GM23338 (cell line): ENCODE measurements at regions not wholly inside any gene's neighbourhood (a gene's known extent, or its start where the extent isn't known, plus 50 kb on each side); places are given as distances from the start of the nearest gene placed in this dataset.

Source experiments
- ATAC-seq: fragments of 200-7000 bp; cut with Tn5 transposase; 3 replicates; pipeline ENCODE4 v1.9.1; 2020
- DNase-seq: peaks from one replicate; pipeline ENCODE4 v3.0.0-alpha.2; 2015; ENCODE audit warnings: low spot score
- H2AFZ ChIP-seq: fragments of 200-600 bp; sonication (generic); 2 replicates; pipeline ENCODE4 v1.8.0; 2016; ENCODE audit warnings: antibody characterized with exemption, mild to moderate bottlenecking, moderate library complexity
- H3F3A ChIP-seq: fragments of 200-600 bp; sonication (generic); replicated peaks from 2 replicates; pipeline ENCODE4 v1.8.0; 2017; ENCODE audit warnings: antibody characterized with exemption, mixed run types, low read depth
- H3K27ac ChIP-seq: fragments of 200-600 bp; sonication (generic); 2 replicates; pipeline ENCODE4 v1.6.1; 2016; ENCODE audit warnings: low read depth
- H3K27me3 ChIP-seq: fragments of 200-600 bp; sonication (generic); 2 replicates; pipeline ENCODE4 v1.8.0; 2016; ENCODE audit warnings: mild to moderate bottlenecking, mixed run types, moderate library complexity; ENCODE audit not compliant: insufficient read depth
- H3K36me3 ChIP-seq: fragments of 200-600 bp; sonication (generic); 2 replicates; pipeline ENCODE4 v1.8.0; 2016; ENCODE audit warnings: mild to moderate bottlenecking; ENCODE audit not compliant: insufficient read depth
- H3K4me1 ChIP-seq: fragments of 200-600 bp; sonication (generic); 2 replicates; pipeline ENCODE4 v1.8.0; 2016; ENCODE audit warnings: mild to moderate bottlenecking, moderate library complexity; ENCODE audit not compliant: insufficient read depth
- H3K4me2 ChIP-seq: fragments of 200-600 bp; sonication (generic); 2 replicates; pipeline ENCODE4 v1.7.1; 2017; ENCODE audit warnings: mixed run types
- H3K4me3 ChIP-seq: fragments of 200-600 bp; sonication (generic); 2 replicates; pipeline ENCODE4 v1.6.1; 2016; ENCODE audit warnings: mixed run types
- H3K79me2 ChIP-seq: fragments of 200-600 bp; sonication (generic); replicated peaks from 2 replicates; pipeline ENCODE4 v1.8.0; 2017; ENCODE audit warnings: mild to moderate bottlenecking; ENCODE audit not compliant: insufficient read depth
- H3K9me2 ChIP-seq: fragments of 200-600 bp; sonication (generic); 2 replicates; pipeline ENCODE4 v1.8.0; 2017; ENCODE audit not compliant: insufficient read depth
- H4K20me1 ChIP-seq: fragments of 200-600 bp; sonication (generic); replicated peaks from 2 replicates; pipeline ENCODE4 v1.8.0; 2017; ENCODE audit warnings: mild to moderate bottlenecking; ENCODE audit not compliant: insufficient read depth
- H3K27ac Mint-ChIP-seq: 2 replicates; pipeline ENCODE4 v1.8.0; 2020; ENCODE audit warnings: inconsistent platforms, mild to moderate bottlenecking, moderate library complexity, mixed read lengths
- H3K27me3 Mint-ChIP-seq: 3 replicates; pipeline ENCODE4 v1.8.0; 2022; ENCODE audit warnings: low read depth, mild to moderate bottlenecking, moderate library complexity, mixed read lengths, inconsistent platforms; ENCODE audit not compliant: insufficient read depth, poor library complexity
- H3K36me3 Mint-ChIP-seq: 3 replicates; pipeline ENCODE4 v1.8.0; 2021; ENCODE audit warnings: low read depth, mild to moderate bottlenecking, inconsistent platforms, moderate library complexity, mixed read lengths
- H3K4me1 Mint-ChIP-seq: 3 replicates; pipeline ENCODE4 v1.8.0; 2020; ENCODE audit warnings: mild to moderate bottlenecking, inconsistent platforms, mixed read lengths
- H3K4me3 Mint-ChIP-seq: 3 replicates; pipeline ENCODE4 v1.8.0; 2021; ENCODE audit warnings: moderate library complexity, mild to moderate bottlenecking, inconsistent platforms, mixed read lengths
- H3K9me3 Mint-ChIP-seq: 3 replicates; pipeline ENCODE4 v1.8.0; 2020; ENCODE audit warnings: moderate library complexity, mild to moderate bottlenecking, inconsistent platforms, mixed read lengths
- CREB1 ChIP-seq: fragments of 250-450 bp; sonication (Bioruptor Pico); IDR thresholded peaks from 2 replicates; pipeline ENCODE4 v1.5.0; 2020; ENCODE audit warnings: low read depth, mild to moderate bottlenecking, moderate library complexity
- EZH2 ChIP-seq: fragments of 200-600 bp; sonication (generic); IDR thresholded peaks from one replicate; pipeline ENCODE4 v1.8.0; 2017; ENCODE audit warnings: antibody characterized with exemption, mild to moderate bottlenecking, low read depth; ENCODE audit not compliant: unreplicated experiment
- EZH2phosphoT487 ChIP-seq: fragments of 200-600 bp; sonication (generic); IDR thresholded peaks from one replicate; pipeline ENCODE4 v1.8.1; 2018; ENCODE audit warnings: antibody characterized with exemption; ENCODE audit not compliant: unreplicated experiment
- JUNB ChIP-seq: IDR thresholded peaks from one replicate; pipeline ENCODE4 v1.6.1; 2016; ENCODE audit warnings: antibody characterized with exemption; ENCODE audit not compliant: unreplicated experiment
- NANOG ChIP-seq: IDR thresholded peaks from 2 replicates; pipeline ENCODE4 v1.6.1; 2016; ENCODE audit warnings: antibody characterized with exemption, borderline replicate concordance
- POLR2AphosphoS5 ChIP-seq: IDR thresholded peaks from 2 replicates; pipeline ENCODE4 v1.6.1; 2016; ENCODE audit warnings: antibody characterized with exemption, low read depth
- REST ChIP-seq: IDR thresholded peaks from one replicate; pipeline ENCODE4 v1.6.1; 2018; ENCODE audit warnings: antibody characterized with exemption; ENCODE audit not compliant: unreplicated experiment
- STAT1 ChIP-seq: IDR thresholded peaks from one replicate; pipeline ENCODE4 v1.6.1; 2016; ENCODE audit warnings: antibody characterized with exemption; ENCODE audit not compliant: unreplicated experiment
- ZNF114 ChIP-seq: fragments of 250-450 bp; sonication (Bioruptor Pico); IDR thresholded peaks from 2 replicates; pipeline ENCODE4 v1.5.0; 2020; ENCODE audit warnings: mild to moderate bottlenecking, moderate library complexity
- ZNF331 ChIP-seq: fragments of 250-450 bp; sonication (Bioruptor Pico); IDR thresholded peaks from 2 replicates; pipeline ENCODE4 v1.5.0; 2020; ENCODE audit warnings: low read depth, mild to moderate bottlenecking, moderate library complexity
- TF ChIP-seq, protein P1 (sequence below): fragments of 250-450 bp; sonication (Bioruptor Pico); IDR thresholded peaks from 2 replicates; pipeline ENCODE4 v1.5.0; 2020; ENCODE audit warnings: mild to moderate bottlenecking, moderate library complexity
- TF ChIP-seq, protein P2 (sequence below): IDR thresholded peaks from 2 replicates; pipeline ENCODE4 v1.6.1; 2016; ENCODE audit warnings: antibody characterized with exemption
- TF ChIP-seq, protein P3 (sequence below), 2 experiments: fragments of 200-600 bp in 1 of 2; sonication (generic) in 1 of 2; conservative IDR thresholded peaks; 2 replicates each; pipeline versions ENCODE4 v1.5.1 to v1.6.1; 2016 to 2017; ENCODE audit warnings: antibody characterized with exemption in 2 of 2, low read depth in 2 of 2, mild to moderate bottlenecking in 2 of 2, moderate library complexity in 1 of 2

GRCh38 chr12:83739607-83740006, 1052.9 kb downstream of the TMTC2 start:
- no peak overlapping the region for H3K4me3 ChIP-seq
- no peaks in the 10 kb centered on the region for H3K36me3 ChIP-seq
- no peak overlapping the region for H3K4me3 Mint-ChIP-seq
- no peaks in the 10 kb centered on the region for H3K4me1 Mint-ChIP-seq
- H3K27ac Mint-ChIP-seq: no peak overlapping the region
- no peak for ATAC-seq
- DNase-seq: no peak
- no peak overlapping the region for H3K27ac ChIP-seq
- H3K27me3 ChIP-seq: no peaks in the 10 kb centered on the region
- H3K36me3 Mint-ChIP-seq: no peaks in the 10 kb centered on the region
- H3K9me2 ChIP-seq: 0 out of 2 replicates have a peak, but pooled peaks cover 5% of the 10 kb centered on the region
- H3K27me3 Mint-ChIP-seq: no peaks in the 10 kb centered on the region
- no peaks in the 10 kb centered on the region for H3F3A ChIP-seq
- no peaks in the 10 kb centered on the region for H3K4me1 ChIP-seq
- TF ChIP-seq, protein P1, sequence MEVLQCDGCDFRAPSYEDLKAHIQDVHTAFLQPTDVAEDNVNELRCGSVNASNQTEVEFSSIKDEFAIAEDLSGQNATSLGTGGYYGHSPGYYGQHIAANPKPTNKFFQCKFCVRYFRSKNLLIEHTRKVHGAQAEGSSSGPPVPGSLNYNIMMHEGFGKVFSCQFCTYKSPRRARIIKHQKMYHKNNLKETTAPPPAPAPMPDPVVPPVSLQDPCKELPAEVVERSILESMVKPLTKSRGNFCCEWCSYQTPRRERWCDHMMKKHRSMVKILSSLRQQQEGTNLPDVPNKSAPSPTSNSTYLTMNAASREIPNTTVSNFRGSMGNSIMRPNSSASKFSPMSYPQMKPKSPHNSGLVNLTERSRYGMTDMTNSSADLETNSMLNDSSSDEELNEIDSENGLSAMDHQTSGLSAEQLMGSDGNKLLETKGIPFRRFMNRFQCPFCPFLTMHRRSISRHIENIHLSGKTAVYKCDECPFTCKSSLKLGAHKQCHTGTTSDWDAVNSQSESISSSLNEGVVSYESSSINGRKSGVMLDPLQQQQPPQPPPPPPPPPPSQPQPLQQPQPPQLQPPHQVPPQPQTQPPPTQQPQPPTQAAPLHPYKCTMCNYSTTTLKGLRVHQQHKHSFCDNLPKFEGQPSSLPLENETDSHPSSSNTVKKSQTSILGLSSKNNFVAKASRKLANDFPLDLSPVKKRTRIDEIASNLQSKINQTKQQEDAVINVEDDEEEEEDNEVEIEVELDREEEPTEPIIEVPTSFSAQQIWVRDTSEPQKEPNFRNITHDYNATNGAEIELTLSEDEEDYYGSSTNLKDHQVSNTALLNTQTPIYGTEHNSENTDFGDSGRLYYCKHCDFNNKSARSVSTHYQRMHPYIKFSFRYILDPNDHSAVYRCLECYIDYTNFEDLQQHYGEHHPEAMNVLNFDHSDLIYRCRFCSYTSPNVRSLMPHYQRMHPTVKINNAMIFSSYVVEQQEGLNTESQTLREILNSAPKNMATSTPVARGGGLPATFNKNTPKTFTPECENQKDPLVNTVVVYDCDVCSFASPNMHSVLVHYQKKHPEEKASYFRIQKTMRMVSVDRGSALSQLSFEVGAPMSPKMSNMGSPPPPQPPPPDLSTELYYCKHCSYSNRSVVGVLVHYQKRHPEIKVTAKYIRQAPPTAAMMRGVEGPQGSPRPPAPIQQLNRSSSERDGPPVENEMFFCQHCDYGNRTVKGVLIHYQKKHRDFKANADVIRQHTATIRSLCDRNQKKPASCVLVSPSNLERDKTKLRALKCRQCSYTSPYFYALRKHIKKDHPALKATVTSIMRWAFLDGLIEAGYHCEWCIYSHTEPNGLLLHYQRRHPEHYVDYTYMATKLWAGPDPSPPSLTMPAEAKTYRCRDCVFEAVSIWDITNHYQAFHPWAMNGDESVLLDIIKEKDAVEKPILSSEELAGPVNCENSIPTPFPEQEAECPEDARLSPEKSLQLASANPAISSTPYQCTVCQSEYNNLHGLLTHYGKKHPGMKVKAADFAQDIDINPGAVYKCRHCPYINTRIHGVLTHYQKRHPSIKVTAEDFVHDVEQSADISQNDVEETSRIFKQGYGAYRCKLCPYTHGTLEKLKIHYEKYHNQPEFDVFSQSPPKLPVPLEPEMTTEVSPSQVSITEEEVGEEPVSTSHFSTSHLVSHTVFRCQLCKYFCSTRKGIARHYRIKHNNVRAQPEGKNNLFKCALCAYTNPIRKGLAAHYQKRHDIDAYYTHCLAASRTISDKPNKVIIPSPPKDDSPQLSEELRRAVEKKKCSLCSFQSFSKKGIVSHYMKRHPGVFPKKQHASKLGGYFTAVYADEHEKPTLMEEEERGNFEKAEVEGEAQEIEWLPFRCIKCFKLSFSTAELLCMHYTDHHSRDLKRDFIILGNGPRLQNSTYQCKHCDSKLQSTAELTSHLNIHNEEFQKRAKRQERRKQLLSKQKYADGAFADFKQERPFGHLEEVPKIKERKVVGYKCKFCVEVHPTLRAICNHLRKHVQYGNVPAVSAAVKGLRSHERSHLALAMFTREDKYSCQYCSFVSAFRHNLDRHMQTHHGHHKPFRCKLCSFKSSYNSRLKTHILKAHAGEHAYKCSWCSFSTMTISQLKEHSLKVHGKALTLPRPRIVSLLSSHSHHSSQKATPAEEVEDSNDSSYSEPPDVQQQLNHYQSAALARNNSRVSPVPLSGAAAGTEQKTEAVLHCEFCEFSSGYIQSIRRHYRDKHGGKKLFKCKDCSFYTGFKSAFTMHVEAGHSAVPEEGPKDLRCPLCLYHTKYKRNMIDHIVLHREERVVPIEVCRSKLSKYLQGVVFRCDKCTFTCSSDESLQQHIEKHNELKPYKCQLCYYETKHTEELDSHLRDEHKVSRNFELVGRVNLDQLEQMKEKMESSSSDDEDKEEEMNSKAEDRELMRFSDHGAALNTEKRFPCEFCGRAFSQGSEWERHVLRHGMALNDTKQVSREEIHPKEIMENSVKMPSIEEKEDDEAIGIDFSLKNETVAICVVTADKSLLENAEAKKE (CRISPR knock-in tag): no peak
- no peak for TF ChIP-seq NANOG
- no peak for TF ChIP-seq POLR2AphosphoS5
- no peak for TF ChIP-seq EZH2phosphoT487
- no peak for TF ChIP-seq JUNB
- TF ChIP-seq STAT1: no peak
- TF ChIP-seq, protein P2, sequence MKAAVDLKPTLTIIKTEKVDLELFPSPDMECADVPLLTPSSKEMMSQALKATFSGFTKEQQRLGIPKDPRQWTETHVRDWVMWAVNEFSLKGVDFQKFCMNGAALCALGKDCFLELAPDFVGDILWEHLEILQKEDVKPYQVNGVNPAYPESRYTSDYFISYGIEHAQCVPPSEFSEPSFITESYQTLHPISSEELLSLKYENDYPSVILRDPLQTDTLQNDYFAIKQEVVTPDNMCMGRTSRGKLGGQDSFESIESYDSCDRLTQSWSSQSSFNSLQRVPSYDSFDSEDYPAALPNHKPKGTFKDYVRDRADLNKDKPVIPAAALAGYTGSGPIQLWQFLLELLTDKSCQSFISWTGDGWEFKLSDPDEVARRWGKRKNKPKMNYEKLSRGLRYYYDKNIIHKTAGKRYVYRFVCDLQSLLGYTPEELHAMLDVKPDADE: no peak
- TF ChIP-seq EZH2: no peak
- TF ChIP-seq ZNF331 (CRISPR knock-in tag): no peak
- no peak for TF ChIP-seq ZNF114
- TF ChIP-seq, protein P3, sequence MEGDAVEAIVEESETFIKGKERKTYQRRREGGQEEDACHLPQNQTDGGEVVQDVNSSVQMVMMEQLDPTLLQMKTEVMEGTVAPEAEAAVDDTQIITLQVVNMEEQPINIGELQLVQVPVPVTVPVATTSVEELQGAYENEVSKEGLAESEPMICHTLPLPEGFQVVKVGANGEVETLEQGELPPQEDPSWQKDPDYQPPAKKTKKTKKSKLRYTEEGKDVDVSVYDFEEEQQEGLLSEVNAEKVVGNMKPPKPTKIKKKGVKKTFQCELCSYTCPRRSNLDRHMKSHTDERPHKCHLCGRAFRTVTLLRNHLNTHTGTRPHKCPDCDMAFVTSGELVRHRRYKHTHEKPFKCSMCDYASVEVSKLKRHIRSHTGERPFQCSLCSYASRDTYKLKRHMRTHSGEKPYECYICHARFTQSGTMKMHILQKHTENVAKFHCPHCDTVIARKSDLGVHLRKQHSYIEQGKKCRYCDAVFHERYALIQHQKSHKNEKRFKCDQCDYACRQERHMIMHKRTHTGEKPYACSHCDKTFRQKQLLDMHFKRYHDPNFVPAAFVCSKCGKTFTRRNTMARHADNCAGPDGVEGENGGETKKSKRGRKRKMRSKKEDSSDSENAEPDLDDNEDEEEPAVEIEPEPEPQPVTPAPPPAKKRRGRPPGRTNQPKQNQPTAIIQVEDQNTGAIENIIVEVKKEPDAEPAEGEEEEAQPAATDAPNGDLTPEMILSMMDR (conservative IDR thresholded peaks at IDR 0.05; ENCODE audit: low read depth in 2 of 2): no peak
- no peak for TF ChIP-seq CREB1 (CRISPR knock-in tag)
- no peak for TF ChIP-seq REST
- no peaks in the 10 kb centered on the region for H4K20me1 ChIP-seq
- peak overlapping the region; percentile 16; the same call in 1 of the 2 replicates for H2AFZ ChIP-seq
- no peaks in the 10 kb centered on the region for H3K79me2 ChIP-seq
- no peak overlapping the region for H3K4me2 ChIP-seq
- H3K9me3 Mint-ChIP-seq: peaks cover 12% of the 10 kb centered on the region; the same call in 2 of the 3 replicates
